ENCODE measurements at regions not wholly inside any gene's neighbourhood (a gene's known extent, or its start where the extent isn't known, plus 50 kb on each side); places are given as distances from the start of the nearest gene placed in this dataset.
"Not testable (repeated sequence)": the region's sequence is repeated elsewhere in the genome, so short reads cannot be mapped to it uniquely, and the experiment has no call there.

DNA sequence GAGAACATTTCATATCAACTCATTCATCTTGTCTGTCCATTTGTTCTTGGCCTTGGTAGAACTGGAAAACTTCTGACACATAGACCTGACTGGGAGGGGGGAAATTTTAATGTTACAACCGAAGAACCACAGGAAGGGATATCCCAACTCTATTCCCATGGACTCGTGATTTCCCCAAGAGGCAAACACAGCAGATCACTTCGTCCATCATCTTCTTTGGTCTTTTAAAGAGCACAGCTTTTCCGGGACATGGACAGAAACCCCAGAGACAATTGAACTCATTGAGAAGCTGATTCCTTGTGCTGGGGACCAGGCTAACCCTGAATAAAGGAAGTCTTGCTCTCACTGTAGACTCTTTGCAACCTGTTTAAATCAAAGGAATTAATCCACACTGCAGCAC is 66.3 kb upstream of the TMEM170B start:
- H3K4me3 ChIP-seq (ENCODE audit: low read length) = no peak overlapping the region
- H3K36me3 ChIP-seq (ENCODE audit: control insufficient read depth, insufficient read depth, low read length) = no peaks in the 10 kb centered on the region
- DNase-seq = no peak
- no peak overlapping the region for H3K27ac ChIP-seq (ENCODE audit: low read length)
- no CpG with 5 or more reads among the region's 4 CpGs for WGBS (ENCODE audit: insufficient coverage, low lambda C conversion rate)
- no peaks in the 10 kb centered on the region for H3K27me3 ChIP-seq (ENCODE audit: control insufficient read depth, insufficient read depth, low read length)
- no peaks in the 10 kb centered on the region for H3K9me3 ChIP-seq (ENCODE audit: control insufficient read depth, low read depth, low read length)
- H3K4me1 ChIP-seq (ENCODE audit: control insufficient read depth, insufficient read depth, low read length) = no peaks in the 10 kb centered on the region

DNA sequence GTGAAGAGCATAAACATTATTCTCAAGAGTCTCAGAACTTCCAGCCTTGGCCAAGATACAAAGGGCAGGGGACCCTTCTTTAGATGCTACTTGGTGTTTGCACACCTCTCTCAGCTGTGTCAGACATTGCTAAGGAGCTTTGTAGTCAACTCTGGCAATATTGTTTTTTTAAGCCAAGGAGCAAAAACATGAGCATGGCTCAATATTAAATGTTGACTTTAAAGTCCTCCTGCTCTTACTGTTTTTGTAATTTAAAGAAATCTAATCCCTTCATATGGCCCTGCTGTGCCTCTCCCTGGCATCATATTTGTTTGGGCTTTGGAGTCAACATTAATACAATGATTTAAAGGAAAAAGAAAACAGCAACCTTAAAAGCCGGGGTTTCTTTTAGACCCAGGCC is 67.9 kb upstream of the TMEM170B start:
- Histone ChIP-seq H3K36me3 (ENCODE audit: control insufficient read depth, insufficient read depth, low read length) (no peaks in the 10 kb centered on the region), H3K27ac (ENCODE audit: low read length) (no peak overlapping the region), H3K9me3 (ENCODE audit: control insufficient read depth, low read depth, low read length) (no peaks in the 10 kb centered on the region), H3K4me1 (ENCODE audit: control insufficient read depth, insufficient read depth, low read length) (no peaks in the 10 kb centered on the region), H3K4me3 (ENCODE audit: low read length) (no peak overlapping the region), H3K27me3 (ENCODE audit: control insufficient read depth, insufficient read depth, low read length) (no peaks in the 10 kb centered on the region)
- no peak for DNase-seq
- no CpG with 5 or more reads among the region's 1 CpG for WGBS (ENCODE audit: insufficient coverage, low lambda C conversion rate)

GRCh38 chr6:11468271-11468670 is 69.3 kb upstream of the TMEM170B start:
- H3K9me3 ChIP-seq (ENCODE audit: control insufficient read depth, low read depth, low read length); H3K4me1 ChIP-seq (ENCODE audit: control insufficient read depth, insufficient read depth, low read length); H3K4me3 ChIP-seq (ENCODE audit: low read length); H3K36me3 ChIP-seq (ENCODE audit: control insufficient read depth, insufficient read depth, low read length); DNase-seq; H3K27ac ChIP-seq (ENCODE audit: low read length); H3K27me3 ChIP-seq (ENCODE audit: control insufficient read depth, insufficient read depth, low read length): not testable (repeated sequence)
- no CpG with 5 or more reads among the region's 4 CpGs for WGBS (ENCODE audit: insufficient coverage, low lambda C conversion rate)

DNA sequence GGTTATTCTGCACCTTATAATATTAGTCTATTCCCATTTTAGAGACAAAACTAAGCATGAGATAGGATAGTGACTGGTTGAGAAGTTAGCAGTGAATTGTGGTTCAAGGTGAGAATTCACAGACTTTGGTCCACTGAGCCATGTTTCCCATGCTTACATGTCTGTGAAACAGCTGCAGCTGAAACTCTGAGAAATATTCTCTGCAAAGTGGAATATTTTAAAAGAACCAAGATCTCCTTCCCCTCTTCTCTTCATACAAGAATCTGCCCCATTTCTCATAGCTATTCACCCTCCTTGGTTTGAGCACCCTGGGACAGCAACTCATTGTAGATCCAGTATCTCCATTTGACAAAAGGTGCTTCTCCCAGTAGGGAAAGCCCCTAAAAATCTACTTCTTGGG is 70.2 kb upstream of the TMEM170B start:
- Histone ChIP-seq H3K27ac (ENCODE audit: low read length) (no peak overlapping the region), H3K36me3 (ENCODE audit: control insufficient read depth, insufficient read depth, low read length) (no peaks in the 10 kb centered on the region), H3K4me1 (ENCODE audit: control insufficient read depth, insufficient read depth, low read length) (no peaks in the 10 kb centered on the region), H3K27me3 (ENCODE audit: control insufficient read depth, insufficient read depth, low read length) (no peaks in the 10 kb centered on the region), H3K4me3 (ENCODE audit: low read length) (no peak overlapping the region), H3K9me3 (ENCODE audit: control insufficient read depth, low read depth, low read length) (no peaks in the 10 kb centered on the region)
- no peak for DNase-seq

DNA sequence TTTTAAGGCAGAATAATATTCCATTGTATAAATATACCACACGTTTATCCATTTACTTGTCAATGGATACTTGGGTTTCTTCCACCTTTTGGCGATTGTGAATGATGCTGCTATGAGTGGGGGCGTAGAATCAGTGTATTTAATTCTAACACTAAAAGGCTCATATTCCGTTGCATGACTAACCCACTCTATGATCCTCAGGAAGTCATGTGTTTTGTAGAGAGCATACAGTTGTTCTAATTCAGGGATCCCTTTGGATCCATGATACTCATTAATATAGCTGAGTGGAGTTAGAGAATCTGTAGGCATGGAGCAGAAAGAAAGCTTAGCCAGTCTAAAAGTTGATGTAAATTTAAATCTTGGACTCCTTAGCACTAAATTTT is 74.2 kb upstream of the TMEM170B start:
- Histone ChIP-seq H3K36me3 (ENCODE audit: control insufficient read depth, insufficient read depth, low read length) (no peaks in the 10 kb centered on the region), H3K27ac (ENCODE audit: low read length) (no peak overlapping the region), H3K4me3 (ENCODE audit: low read length) (no peak overlapping the region), H3K9me3 (ENCODE audit: control insufficient read depth, low read depth, low read length) (no peaks in the 10 kb centered on the region), H3K4me1 (ENCODE audit: control insufficient read depth, insufficient read depth, low read length) (no peaks in the 10 kb centered on the region), H3K27me3 (ENCODE audit: control insufficient read depth, insufficient read depth, low read length) (no peaks in the 10 kb centered on the region)
- no peak for DNase-seq
- no CpG with 5 or more reads among the region's 4 CpGs for WGBS (ENCODE audit: insufficient coverage, low lambda C conversion rate)

DNA sequence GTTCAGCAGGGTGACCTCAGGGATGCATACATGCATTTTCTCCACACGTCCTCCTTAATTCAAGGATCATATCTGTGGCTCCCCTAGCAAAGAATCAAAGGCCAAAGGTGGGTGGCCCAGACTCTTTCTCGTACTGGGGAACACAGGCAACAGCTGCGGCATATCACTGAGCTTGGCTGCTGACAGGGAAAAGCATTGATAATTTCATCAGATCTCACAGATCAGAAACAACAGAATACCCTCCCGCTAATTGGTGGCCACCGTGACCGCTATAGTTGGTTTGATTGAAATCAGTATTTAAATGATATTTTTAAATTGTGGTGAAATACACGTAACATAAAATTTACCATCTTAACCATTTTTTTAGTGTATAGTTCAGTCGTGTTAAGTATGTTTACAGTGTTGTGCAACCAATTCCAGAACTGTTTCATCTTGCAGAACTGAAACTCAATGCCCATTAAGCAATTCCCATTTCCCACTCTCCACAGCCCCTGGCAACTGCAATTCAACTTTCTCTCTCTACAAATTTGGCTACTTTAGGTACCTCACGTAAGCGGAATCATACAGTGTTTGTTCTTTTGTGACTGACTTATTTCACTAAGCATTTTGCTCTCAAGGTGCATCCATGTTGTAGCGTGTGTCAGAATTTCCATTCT is 74.7 kb upstream of the TMEM170B start:
- DNase-seq = no peak
- 87% methylated on average over 5 of the region's 11 CpGs for WGBS (ENCODE audit: insufficient coverage, low lambda C conversion rate)

GRCh38 chr6:11460837-11461661 is 76.5 kb upstream of the TMEM170B start:
- Histone ChIP-seq H3K4me3 (ENCODE audit: low read length) (no peak overlapping the region), H3K27ac (ENCODE audit: low read length) (no peak overlapping the region), H3K4me1 (ENCODE audit: control insufficient read depth, insufficient read depth, low read length) (no peaks in the 10 kb centered on the region), H3K27me3 (ENCODE audit: control insufficient read depth, insufficient read depth, low read length) (no peaks in the 10 kb centered on the region), H3K36me3 (ENCODE audit: control insufficient read depth, insufficient read depth, low read length) (no peaks in the 10 kb centered on the region), H3K9me3 (ENCODE audit: control insufficient read depth, low read depth, low read length) (no peaks in the 10 kb centered on the region)
- DNase-seq = no peak
- WGBS (ENCODE audit: insufficient coverage, low lambda C conversion rate) = no CpG with 5 or more reads among the region's 7 CpGs

More for the DNA sequence above, 74.7 kb upstream of the TMEM170B start:
- Histone ChIP-seq H3K4me3 (ENCODE audit: low read length) (no peak overlapping the region), H3K27me3 (ENCODE audit: control insufficient read depth, insufficient read depth, low read length) (no peaks in the 10 kb centered on the region), H3K27ac (ENCODE audit: low read length) (no peak overlapping the region), H3K36me3 (ENCODE audit: control insufficient read depth, insufficient read depth, low read length) (no peaks in the 10 kb centered on the region), H3K4me1 (ENCODE audit: control insufficient read depth, insufficient read depth, low read length) (no peaks in the 10 kb centered on the region), H3K9me3 (ENCODE audit: control insufficient read depth, low read depth, low read length) (no peaks in the 10 kb centered on the region)

DNA sequence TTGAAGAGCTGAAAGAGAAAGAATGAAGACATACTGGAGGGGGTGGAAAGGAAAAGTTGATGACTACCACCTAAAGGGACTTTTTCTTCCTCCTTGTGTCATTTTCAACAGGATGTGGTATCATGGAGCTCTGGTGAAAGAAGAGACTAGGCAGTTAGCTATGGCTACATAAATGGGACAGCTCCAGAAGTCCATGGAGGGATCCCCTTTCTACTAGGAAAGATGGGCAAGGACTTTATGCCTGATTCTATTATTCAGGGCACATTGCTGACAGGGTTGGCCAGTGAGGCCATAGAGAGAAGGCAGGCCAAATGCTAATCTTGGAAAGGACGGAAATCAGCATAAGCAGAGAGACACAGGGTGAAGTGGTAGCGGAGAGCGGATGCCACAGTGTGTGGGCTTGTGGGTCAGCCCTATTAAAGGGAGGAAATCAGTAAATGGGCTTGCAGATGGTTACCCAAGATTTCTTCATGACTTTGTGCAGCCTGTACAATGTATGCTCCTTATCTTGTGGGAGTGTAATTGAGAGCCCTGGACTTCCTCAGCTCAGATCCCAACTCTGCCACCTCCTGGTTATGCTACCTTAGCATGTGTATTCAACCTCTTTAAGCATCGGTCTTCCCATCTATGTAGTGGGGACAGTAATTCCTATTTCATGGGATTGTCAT is 77.4 kb upstream of the TMEM170B start:
- Histone ChIP-seq H3K9me3 (ENCODE audit: control insufficient read depth, low read depth, low read length) (no peaks in the 10 kb centered on the region), H3K27ac (ENCODE audit: low read length) (no peak overlapping the region), H3K4me3 (ENCODE audit: low read length) (no peak overlapping the region), H3K27me3 (ENCODE audit: control insufficient read depth, insufficient read depth, low read length) (no peaks in the 10 kb centered on the region), H3K4me1 (ENCODE audit: control insufficient read depth, insufficient read depth, low read length) (no peaks in the 10 kb centered on the region), H3K36me3 (ENCODE audit: control insufficient read depth, insufficient read depth, low read length) (no peaks in the 10 kb centered on the region)
- 94% methylated on average over 3 of the region's 4 CpGs for WGBS (ENCODE audit: insufficient coverage, low lambda C conversion rate)
- peak; percentile 23 to 45 for DNase-seq

- H3K27me3 ChIP-seq (ENCODE audit: control insufficient read depth, insufficient read depth, low read length) = no peaks in the 10 kb centered on the region
- WGBS (ENCODE audit: insufficient coverage, low lambda C conversion rate) = no CpG with 5 or more reads among the region's 2 CpGs
Observed at GRCh38 chr6:11459079-11459610, 78.4 kb upstream of the TMEM170B start.

GRCh38 chr6:11458509-11458908 is 79.0 kb upstream of the TMEM170B start:
- no peak for DNase-seq
- H3K27ac ChIP-seq (ENCODE audit: low read length) = no peak overlapping the region
- 100% methylated on average over 1 of the region's 2 CpGs for WGBS (ENCODE audit: insufficient coverage, low lambda C conversion rate)
- no peaks in the 10 kb centered on the region for H3K9me3 ChIP-seq (ENCODE audit: control insufficient read depth, low read depth, low read length)
- H3K27me3 ChIP-seq (ENCODE audit: control insufficient read depth, insufficient read depth, low read length) = no peaks in the 10 kb centered on the region
- H3K4me3 ChIP-seq (ENCODE audit: low read length) = no peak overlapping the region
- no peaks in the 10 kb centered on the region for H3K36me3 ChIP-seq (ENCODE audit: control insufficient read depth, insufficient read depth, low read length)
- no peaks in the 10 kb centered on the region for H3K4me1 ChIP-seq (ENCODE audit: control insufficient read depth, insufficient read depth, low read length)

More at GRCh38 chr6:11459079-11459610, 78.4 kb upstream of the TMEM170B start:
- Histone ChIP-seq H3K4me3 (ENCODE audit: low read length) (no peak overlapping the region), H3K4me1 (ENCODE audit: control insufficient read depth, insufficient read depth, low read length) (no peaks in the 10 kb centered on the region), H3K9me3 (ENCODE audit: control insufficient read depth, low read depth, low read length) (no peaks in the 10 kb centered on the region), H3K27ac (ENCODE audit: low read length) (no peak overlapping the region), H3K36me3 (ENCODE audit: control insufficient read depth, insufficient read depth, low read length) (no peaks in the 10 kb centered on the region)
- DNase-seq = no peak
